GM06990 (cell line): ENCODE measurements at regions not wholly inside any gene's neighbourhood (a gene's known extent, or its start where the extent isn't known, plus 50 kb on each side); places are given as distances from the start of the nearest gene placed in this dataset.

Source experiments
- DNase-seq: peaks from one replicate; pipeline ENCODE4 v3.0.0-alpha.2; 2011; ENCODE audit not compliant: insufficient read length; ENCODE audit errors: extremely low read depth
- H3K27me3 ChIP-seq: replicated peaks from 2 replicates; pipeline ENCODE4 v1.6.0; 2011; ENCODE audit warnings: low read length; ENCODE audit not compliant: control insufficient read depth, insufficient read depth
- H3K36me3 ChIP-seq: 2 replicates; pipeline ENCODE4 v1.5.1; 2011; ENCODE audit warnings: low read length; ENCODE audit not compliant: control insufficient read depth, insufficient read depth
- H3K4me3 ChIP-seq: replicated peaks from 2 replicates; pipeline ENCODE4 v1.5.1; 2011; ENCODE audit warnings: low read depth, mild to moderate bottlenecking, control low read depth, low read length
- TF ChIP-seq, protein P1 (sequence below): IDR thresholded peaks from 2 replicates; pipeline ENCODE4 v1.5.1; 2011; ENCODE audit warnings: low read length, control low read depth, mild to moderate bottlenecking, inconsistent platforms; ENCODE audit not compliant: insufficient read depth, poor library complexity, severe bottlenecking

DNA sequence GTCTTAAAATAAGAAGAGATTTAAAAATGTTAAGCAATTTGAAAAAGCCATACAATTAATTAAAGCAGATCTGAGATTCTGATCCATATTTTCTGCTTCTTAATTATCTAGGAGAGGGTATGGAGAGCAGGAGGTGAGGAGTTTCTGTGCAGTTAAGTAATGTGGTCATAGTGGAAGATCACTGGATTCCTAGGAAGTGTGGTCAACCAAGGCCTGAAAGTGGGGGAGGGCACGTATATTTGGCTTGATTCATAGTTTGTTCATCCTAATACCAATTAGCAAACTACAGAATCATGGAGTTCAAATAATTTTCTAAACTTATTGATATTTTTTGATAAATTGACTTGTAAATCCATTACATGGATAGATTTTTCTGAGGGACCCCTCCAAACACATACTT lies 768.3 kb downstream of the RAPGEF2 start:
- H3K27me3 ChIP-seq: no peaks in the 10 kb centered on the region
- H3K36me3 ChIP-seq: no peaks in the 10 kb centered on the region
- H3K4me3 ChIP-seq: no peak overlapping the region
- TF ChIP-seq, protein P1, sequence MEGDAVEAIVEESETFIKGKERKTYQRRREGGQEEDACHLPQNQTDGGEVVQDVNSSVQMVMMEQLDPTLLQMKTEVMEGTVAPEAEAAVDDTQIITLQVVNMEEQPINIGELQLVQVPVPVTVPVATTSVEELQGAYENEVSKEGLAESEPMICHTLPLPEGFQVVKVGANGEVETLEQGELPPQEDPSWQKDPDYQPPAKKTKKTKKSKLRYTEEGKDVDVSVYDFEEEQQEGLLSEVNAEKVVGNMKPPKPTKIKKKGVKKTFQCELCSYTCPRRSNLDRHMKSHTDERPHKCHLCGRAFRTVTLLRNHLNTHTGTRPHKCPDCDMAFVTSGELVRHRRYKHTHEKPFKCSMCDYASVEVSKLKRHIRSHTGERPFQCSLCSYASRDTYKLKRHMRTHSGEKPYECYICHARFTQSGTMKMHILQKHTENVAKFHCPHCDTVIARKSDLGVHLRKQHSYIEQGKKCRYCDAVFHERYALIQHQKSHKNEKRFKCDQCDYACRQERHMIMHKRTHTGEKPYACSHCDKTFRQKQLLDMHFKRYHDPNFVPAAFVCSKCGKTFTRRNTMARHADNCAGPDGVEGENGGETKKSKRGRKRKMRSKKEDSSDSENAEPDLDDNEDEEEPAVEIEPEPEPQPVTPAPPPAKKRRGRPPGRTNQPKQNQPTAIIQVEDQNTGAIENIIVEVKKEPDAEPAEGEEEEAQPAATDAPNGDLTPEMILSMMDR: no peak
- DNase-seq: no peak

DNA sequence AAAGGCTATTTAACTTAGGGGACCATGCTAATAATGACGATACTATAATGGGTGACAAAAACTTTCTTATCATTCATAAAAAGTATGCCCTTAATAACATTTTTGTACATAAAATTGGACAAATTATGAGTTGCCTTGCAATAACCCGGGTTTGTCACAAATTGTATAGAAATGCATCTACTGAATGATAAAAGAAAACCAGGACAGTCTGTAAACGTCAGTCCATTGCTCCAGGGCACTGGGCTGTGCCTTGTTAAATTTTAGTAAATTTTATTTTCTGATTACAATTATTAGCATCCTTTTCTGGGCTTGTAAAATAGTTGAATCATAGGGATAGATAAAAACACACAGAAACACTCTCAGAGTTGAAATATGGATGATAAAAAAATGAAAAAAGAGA lies 778.3 kb downstream of the RAPGEF2 start:
- H3K36me3 ChIP-seq: no peaks in the 10 kb centered on the region
- H3K27me3 ChIP-seq: no peaks in the 10 kb centered on the region
- no peak overlapping the region for H3K4me3 ChIP-seq
- no peak for DNase-seq
- TF ChIP-seq, protein P1: no peak

DNA sequence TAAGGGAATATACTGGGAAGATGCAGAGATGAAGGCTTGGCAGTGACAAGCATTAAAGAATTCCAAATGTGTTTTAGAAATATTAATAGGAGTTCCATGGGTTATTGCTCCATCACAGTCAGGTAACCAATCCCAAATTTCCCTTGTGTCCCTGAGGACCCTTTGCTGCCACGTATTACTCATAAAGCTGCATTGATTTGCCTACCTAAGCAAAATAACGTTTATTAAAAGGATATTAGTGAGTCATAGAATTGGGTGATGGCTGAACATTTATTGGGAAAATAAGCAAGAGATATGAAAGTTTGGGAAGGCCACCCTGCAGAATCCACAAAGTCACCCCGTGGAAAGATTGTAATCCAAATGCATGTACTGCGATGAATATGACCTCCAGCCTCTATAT lies 782.1 kb downstream of the RAPGEF2 start:
- Histone ChIP-seq H3K36me3 (no peaks in the 10 kb centered on the region), H3K4me3 (no peak overlapping the region), H3K27me3 (no peaks in the 10 kb centered on the region)
- TF ChIP-seq, protein P1: no peak
- no peak for DNase-seq

DNA sequence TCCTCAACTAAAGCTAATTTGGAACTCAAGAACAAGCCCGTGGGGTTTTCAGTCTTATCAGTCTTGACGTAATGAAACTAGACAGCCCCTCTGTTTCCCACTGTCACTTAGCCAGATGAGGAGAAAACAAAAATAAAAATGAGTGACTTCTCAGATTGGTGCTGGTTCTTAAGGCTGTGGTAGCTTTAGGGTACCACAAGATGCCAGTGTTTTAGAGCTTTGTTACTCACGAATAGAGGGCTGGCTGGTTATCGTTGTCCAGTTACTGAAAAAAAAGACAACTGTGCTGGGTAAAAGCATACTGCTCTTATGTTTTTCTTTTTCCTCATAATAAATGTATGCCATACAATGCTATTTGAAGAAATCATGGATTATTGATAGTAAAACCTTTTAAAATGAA lies 796.7 kb downstream of the RAPGEF2 start:
- Histone ChIP-seq H3K4me3 (no peak overlapping the region), H3K36me3 (no peaks in the 10 kb centered on the region)
- TF ChIP-seq, protein P1: no peak

DNA sequence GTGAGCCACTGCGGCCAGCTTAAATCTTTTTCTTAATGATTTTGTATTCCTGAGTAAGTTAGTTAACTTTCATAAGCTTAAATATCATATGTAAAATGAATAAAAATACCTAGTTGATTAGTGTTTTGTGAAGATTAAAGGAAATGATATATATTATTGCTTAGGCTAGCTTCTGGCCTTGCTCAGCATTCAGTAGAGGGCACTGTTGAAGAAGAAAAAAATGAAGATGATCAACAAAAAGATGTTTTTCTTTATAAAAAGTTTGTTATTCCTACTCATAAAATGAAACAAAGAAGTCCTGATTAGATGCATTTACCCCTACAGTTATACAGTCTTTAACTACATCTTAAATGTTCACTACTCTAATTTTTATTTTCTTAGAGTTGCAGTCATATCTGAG lies 797.7 kb downstream of the RAPGEF2 start:
- no peak for DNase-seq
- no peak overlapping the region for H3K4me3 ChIP-seq
- H3K36me3 ChIP-seq: no peaks in the 10 kb centered on the region
- TF ChIP-seq, protein P1: no peak
- H3K27me3 ChIP-seq: no peaks in the 10 kb centered on the region

More for the DNA sequence above, 796.7 kb downstream of the RAPGEF2 start:
- DNase-seq: no peak
- no peaks in the 10 kb centered on the region for H3K27me3 ChIP-seq

DNA sequence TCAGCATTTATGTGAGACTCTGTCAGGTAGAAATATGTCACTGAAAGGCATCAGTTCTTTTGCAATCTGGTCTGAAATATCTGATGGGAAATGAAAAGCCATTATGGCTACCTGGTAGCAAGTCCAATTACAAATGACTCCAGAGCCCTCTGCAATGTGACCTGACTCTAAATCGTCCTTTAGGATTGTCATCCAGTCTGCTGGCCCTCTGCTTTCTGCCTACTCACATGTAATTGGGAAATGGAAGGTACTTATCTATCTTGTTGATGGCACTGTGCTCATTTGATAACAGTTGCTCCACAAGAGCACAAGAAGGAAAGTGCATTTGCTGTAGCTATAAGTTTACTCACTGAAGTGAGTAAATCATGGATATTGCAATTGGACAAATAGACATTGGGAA lies 799.8 kb downstream of the RAPGEF2 start:
- no peaks in the 10 kb centered on the region for H3K27me3 ChIP-seq
- H3K4me3 ChIP-seq: no peak overlapping the region
- TF ChIP-seq, protein P1: no peak
- no peak for DNase-seq
- no peaks in the 10 kb centered on the region for H3K36me3 ChIP-seq
